ENCODE measurements at regions not wholly inside any gene's neighbourhood (a gene's known extent, or its start where the extent isn't known, plus 50 kb on each side); places are given as distances from the start of the nearest gene placed in this dataset.

- no peak for TF ChIP-seq STAT6 (CRISPR knock-in tag; IDR thresholded peaks at IDR 0.05; ENCODE audit: borderline replicate concordance)
These were observed 66.0 kb downstream of the XCL2 start (continued) for GRCh38 chr1:168477792-168478191.

GRCh38 chr1:168476588-168477385 is 67.0 kb downstream of the XCL2 start:
- Histone ChIP-seq H3K4me3 (replicated peaks in 1 of 3; ENCODE audit: insufficient read depth in 1 of 3, low read depth in 2 of 3, low read length in 3 of 3) (no peak overlapping the region), H3K9ac (ENCODE audit: insufficient read depth, low read depth, low read length) (peak overlapping the region; percentile 7; the same call in 1 of the 2 replicates), H3K27me3 (ENCODE audit: control insufficient read depth in 1 of 2, insufficient read depth in 2 of 2, low read length in 2 of 2) (no peaks in the 10 kb centered on the region), H4K20me1 (ENCODE audit: insufficient read depth, low read length) (no peaks in the 10 kb centered on the region), H3K4me1 (ENCODE audit: insufficient read depth, low read length) (peaks cover 78% of the 10 kb centered on the region), H3K36me3 (replicated peaks in 1 of 2; ENCODE audit: control insufficient read depth in 1 of 2, insufficient read depth in 2 of 2, low read length in 2 of 2) (0 out of 5 replicates have a peak, but pooled peaks cover 1 to 2% of the 10 kb centered on the region in 2 experiments), H3K9me3 (ENCODE audit: low read length) (peaks cover 12% of the 10 kb centered on the region), H2AFZ (ENCODE audit: low read length) (no peak overlapping the region), H3K4me2 (ENCODE audit: low read depth, low read length) (peak overlapping the region; percentile 39), H3K79me2 (ENCODE audit: insufficient read depth, low read length) (peaks cover 2% of the 10 kb centered on the region), H3K27ac (ENCODE audit: extremely low read length, insufficient read depth, low read length) (peak overlapping the region; percentile 58)
- ATAC-seq (peak; percentile 96), DNase-seq (ENCODE audit: low spot score) (peak; percentile 91), FAIRE-seq (peak; percentile 91)
- in situ Hi-C loops (cut with HindIII; ENCODE audit: extremely low pct_ligation_motif_present, low pct_unique_long_range_greater_than_20kb) (no loop called here), intact Hi-C loops (cut with micrococcal nuclease; ENCODE audit: unreplicated experiment) (loop anchor here (2.0 kb wide), 1 partner anchor 20 kb away; no protein-coding TSS in a partner anchor)
- whole genome bisulfite sequencing (ENCODE audit: low lambda C conversion rate) = 35% methylated on average over 7 of the region's 7 CpGs
- no TSS peak for BruUV-seq (replicated peaks)
- ChIA-PET POLR2A (no interaction called here), CTCF (ENCODE audit: low intra/inter-chr PET ratio, low total read pairs) (no interaction called here)
- TF ChIP-seq ZNF251 (CRISPR knock-in tag; IDR thresholded peaks at IDR 0.05) (no peak), TEAD3 (CRISPR knock-in tag; optimal IDR thresholded peaks at IDR 0.05; ENCODE audit: borderline replicate concordance) (peak; percentile 63), SKIL (CRISPR knock-in tag; IDR thresholded peaks at IDR 0.05; ENCODE audit: borderline replicate concordance) (no peak), ZNF770 (CRISPR knock-in tag; IDR thresholded peaks at IDR 0.05) (no peak), ELF3 (CRISPR knock-in tag; IDR thresholded peaks at IDR 0.05) (peak; percentile 87), RAD21 (CRISPR knock-in tag; IDR thresholded peaks at IDR 0.05) (no peak), ZNF792 (CRISPR knock-in tag; IDR thresholded peaks at IDR 0.05) (peak; percentile 82; the same call in 1 of the 2 replicates), SIX4 (CRISPR knock-in tag; IDR thresholded peaks at IDR 0.05) (peak; percentile 64; the same call in 1 of the 2 replicates), MEF2D (CRISPR knock-in tag; IDR thresholded peaks at IDR 0.05) (0 out of 2 replicates have a peak, but pooled peaks have one; percentile 17), BCL3 (CRISPR knock-in tag; IDR thresholded peaks at IDR 0.05) (no peak), ZNF235 (CRISPR knock-in tag; IDR thresholded peaks at IDR 0.05; ENCODE audit: borderline replicate concordance) (no peak), ZMYM3 (CRISPR knock-in tag; IDR thresholded peaks at IDR 0.05) (peak; percentile 53; the same call in 1 of the 2 replicates), SP4 (CRISPR knock-in tag; IDR thresholded peaks at IDR 0.05) (0 out of 2 replicates have a peak, but pooled peaks have one; percentile 26)
